ENCODE measurements at regions not wholly inside any gene's neighbourhood (a gene's known extent, or its start where the extent isn't known, plus 50 kb on each side); places are given as distances from the start of the nearest gene placed in this dataset.

- no peak for TF ChIP-seq POLR2A (IDR thresholded peaks at IDR 0.05)
- TF ChIP-seq, protein P1, sequence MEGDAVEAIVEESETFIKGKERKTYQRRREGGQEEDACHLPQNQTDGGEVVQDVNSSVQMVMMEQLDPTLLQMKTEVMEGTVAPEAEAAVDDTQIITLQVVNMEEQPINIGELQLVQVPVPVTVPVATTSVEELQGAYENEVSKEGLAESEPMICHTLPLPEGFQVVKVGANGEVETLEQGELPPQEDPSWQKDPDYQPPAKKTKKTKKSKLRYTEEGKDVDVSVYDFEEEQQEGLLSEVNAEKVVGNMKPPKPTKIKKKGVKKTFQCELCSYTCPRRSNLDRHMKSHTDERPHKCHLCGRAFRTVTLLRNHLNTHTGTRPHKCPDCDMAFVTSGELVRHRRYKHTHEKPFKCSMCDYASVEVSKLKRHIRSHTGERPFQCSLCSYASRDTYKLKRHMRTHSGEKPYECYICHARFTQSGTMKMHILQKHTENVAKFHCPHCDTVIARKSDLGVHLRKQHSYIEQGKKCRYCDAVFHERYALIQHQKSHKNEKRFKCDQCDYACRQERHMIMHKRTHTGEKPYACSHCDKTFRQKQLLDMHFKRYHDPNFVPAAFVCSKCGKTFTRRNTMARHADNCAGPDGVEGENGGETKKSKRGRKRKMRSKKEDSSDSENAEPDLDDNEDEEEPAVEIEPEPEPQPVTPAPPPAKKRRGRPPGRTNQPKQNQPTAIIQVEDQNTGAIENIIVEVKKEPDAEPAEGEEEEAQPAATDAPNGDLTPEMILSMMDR (IDR thresholded peaks at IDR 0.05), result no peak
Measured at GRCh38 chr12:60920841-60921495, 1325.1 kb downstream of the SLC16A7 start.

Measured in right lobe of liver (tissue), 4 donors.